NT2/D1 (cell line): ENCODE measurements at regions not wholly inside any gene's neighbourhood (a gene's known extent, or its start where the extent isn't known, plus 50 kb on each side); places are given as distances from the start of the nearest gene placed in this dataset.

Experiments used
- DNase-seq: peaks from one replicate; pipeline ENCODE4 v3.0.0-alpha.2; 2011; ENCODE audit warnings: low read depth, low spot score
- H3K27me3 ChIP-seq: 2 replicates; pipeline ENCODE4 v1.6.0; 2011; ENCODE audit warnings: mild to moderate bottlenecking; ENCODE audit not compliant: insufficient read length, insufficient read depth
- H3K36me3 ChIP-seq: 2 replicates; pipeline ENCODE4 v1.6.1; 2011; ENCODE audit warnings: mild to moderate bottlenecking, low read length, mixed read lengths; ENCODE audit not compliant: insufficient read depth, insufficient read length
- H3K4me1 ChIP-seq: 2 replicates; pipeline ENCODE4 v1.5.1; 2011; ENCODE audit not compliant: insufficient read depth, insufficient read length
- H3K4me3 ChIP-seq: 2 replicates; pipeline ENCODE4 v1.5.1; 2011; ENCODE audit warnings: low read depth; ENCODE audit not compliant: insufficient read length
- H3K9ac ChIP-seq: 2 replicates; pipeline ENCODE4 v1.6.0; 2011; ENCODE audit warnings: low read depth; ENCODE audit not compliant: insufficient read length
- H3K9me3 ChIP-seq: 2 replicates; pipeline ENCODE4 v1.5.1; 2011; ENCODE audit warnings: mild to moderate bottlenecking, low read length; ENCODE audit not compliant: insufficient read depth
- SUZ12 ChIP-seq: IDR thresholded peaks from 2 replicates; pipeline ENCODE4 v1.6.1; 2011; ENCODE audit not compliant: insufficient read length, insufficient read depth; ENCODE audit errors: extremely low read depth
- YY1 ChIP-seq: IDR thresholded peaks from 2 replicates; pipeline ENCODE4 v1.6.1; 2011; ENCODE audit not compliant: insufficient read length, insufficient read depth
- ZNF274 ChIP-seq: IDR thresholded peaks from 2 replicates; pipeline ENCODE4 v1.6.1; 2011; ENCODE audit warnings: mild to moderate bottlenecking, low read depth, low read length

DNA sequence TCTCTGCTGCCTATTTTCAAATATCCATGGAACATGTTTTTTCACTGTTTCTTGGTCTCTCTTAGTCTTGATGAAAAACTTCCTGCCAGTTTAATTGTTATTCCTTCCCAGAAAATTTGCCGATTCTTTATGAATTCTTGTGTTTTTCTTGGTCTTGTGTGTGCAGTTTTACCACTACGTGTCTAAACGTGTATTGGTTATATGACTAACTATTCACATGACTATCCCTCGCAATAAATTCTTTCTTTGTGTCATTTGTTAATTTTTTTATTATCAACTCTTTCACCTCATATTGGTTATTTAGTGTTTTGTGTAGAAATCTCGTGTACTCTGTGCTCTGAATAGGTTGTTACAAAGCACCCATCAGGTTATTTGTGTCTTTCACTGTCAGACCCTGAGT is 315.4 kb downstream of the HAO1 start:
- H3K9me3 ChIP-seq, result peaks cover 6% of the 10 kb centered on the region; the same call in 1 of the 2 replicates
- H3K27me3 ChIP-seq, result no peaks in the 10 kb centered on the region
- H3K4me1 ChIP-seq, result no peaks in the 10 kb centered on the region
- no peak for DNase-seq
- H3K4me3 ChIP-seq, result no peak overlapping the region
- TF ChIP-seq SUZ12, result no peak
- TF ChIP-seq ZNF274, result no peak
- TF ChIP-seq YY1, result no peak
- no peaks in the 10 kb centered on the region for H3K36me3 ChIP-seq
- no peak overlapping the region for H3K9ac ChIP-seq

DNA sequence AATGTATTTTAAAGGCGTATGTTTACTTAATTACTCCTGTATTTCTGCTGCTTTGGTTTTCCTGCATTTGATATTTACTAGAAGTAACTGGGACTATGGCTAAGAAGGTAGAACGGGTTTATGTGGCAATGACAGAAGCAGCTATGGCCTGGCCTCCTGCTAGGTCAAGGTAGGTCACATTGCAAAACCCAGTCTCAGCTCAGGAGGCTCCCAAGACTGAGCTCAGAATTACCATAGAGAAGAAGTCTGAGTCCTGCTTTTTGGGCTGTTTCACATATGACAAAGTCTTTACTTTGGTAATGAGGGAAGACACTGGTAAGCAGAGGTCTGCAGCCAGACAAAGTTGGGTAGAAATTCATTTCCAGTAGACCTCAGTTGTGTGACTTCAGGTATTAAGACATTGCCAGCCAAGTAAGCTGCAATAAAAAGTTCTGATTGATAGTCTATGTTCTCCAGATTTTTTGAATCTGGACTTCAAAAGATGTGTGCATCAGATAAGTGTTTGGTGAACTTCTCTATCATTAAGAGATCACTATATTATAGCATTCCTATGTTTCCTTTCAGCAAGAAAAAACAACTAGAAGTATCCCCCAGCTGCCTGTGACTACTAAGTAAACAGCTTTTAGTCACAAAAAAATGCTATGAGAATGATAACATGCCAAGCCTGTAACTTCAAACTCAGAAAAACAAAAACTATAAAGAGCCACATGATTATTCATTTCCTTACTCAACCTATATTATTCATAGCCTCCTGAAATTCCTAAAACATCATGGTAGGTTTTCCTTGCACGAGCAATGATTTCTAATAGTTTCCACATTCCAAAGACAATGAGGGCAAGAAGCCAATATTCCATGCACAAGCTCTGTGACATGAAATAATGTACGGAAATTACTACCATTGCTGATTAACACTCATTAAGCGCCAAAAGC is 312.3 kb downstream of the HAO1 start:
- H3K4me3 ChIP-seq, result no peak overlapping the region
- no peaks in the 10 kb centered on the region for H3K36me3 ChIP-seq
- no peaks in the 10 kb centered on the region for H3K27me3 ChIP-seq
- H3K9ac ChIP-seq, result no peak overlapping the region
- no peak for TF ChIP-seq SUZ12
- no peak for TF ChIP-seq YY1
- no peak for TF ChIP-seq ZNF274
- no peaks in the 10 kb centered on the region for H3K9me3 ChIP-seq
- no peak for DNase-seq
- H3K4me1 ChIP-seq, result no peaks in the 10 kb centered on the region

DNA sequence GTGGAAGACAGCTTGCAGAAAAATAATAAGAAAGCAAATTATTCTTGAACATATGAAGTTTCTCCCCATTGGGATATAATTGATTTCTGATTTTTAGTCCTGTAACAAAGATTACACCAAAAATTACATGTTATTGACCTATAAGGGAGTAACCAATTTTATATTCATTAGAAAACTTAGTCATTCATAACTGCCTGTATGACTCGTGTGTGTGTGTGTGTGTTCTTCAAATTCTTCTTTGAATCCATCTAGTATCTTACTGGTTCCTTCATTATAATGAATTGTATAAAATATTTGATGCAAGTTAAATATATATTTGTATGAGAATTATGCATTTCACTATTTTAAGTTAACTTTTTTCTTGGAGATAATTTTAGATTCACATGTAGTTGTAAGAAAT is 310.4 kb downstream of the HAO1 start:
- DNase-seq, result no peak
- no peaks in the 10 kb centered on the region for H3K4me1 ChIP-seq
- H3K9ac ChIP-seq, result no peak overlapping the region
- H3K9me3 ChIP-seq, result no peaks in the 10 kb centered on the region
- TF ChIP-seq ZNF274 (no peak), SUZ12 (no peak), YY1 (no peak)
- H3K36me3 ChIP-seq, result no peaks in the 10 kb centered on the region
- H3K27me3 ChIP-seq, result no peaks in the 10 kb centered on the region
- H3K4me3 ChIP-seq, result no peak overlapping the region

DNA sequence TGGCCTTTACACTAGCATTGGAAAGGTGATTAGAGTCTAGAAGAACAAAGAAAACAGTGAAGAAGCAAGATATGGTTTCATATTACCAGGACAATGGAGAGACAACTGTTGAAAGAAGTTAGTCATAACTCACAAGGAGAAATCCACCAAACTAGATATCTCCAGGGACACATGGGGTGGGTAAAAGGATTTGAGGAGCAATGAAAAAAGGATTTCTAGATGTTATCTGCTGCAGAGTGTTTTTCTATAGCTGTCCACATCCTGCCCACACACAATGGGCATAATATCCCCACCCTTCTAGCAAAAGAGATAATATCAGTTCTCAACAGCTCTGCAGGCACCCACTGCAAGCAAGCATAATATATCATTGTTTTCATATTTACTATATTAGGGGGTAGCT is 303.1 kb downstream of the HAO1 start:
- H3K9ac ChIP-seq, result no peak overlapping the region
- no peaks in the 10 kb centered on the region for H3K36me3 ChIP-seq
- no peak overlapping the region for H3K4me3 ChIP-seq
- no peak for DNase-seq
- no peaks in the 10 kb centered on the region for H3K9me3 ChIP-seq
- no peak for TF ChIP-seq ZNF274
- no peak for TF ChIP-seq YY1
- no peak for TF ChIP-seq SUZ12
- H3K4me1 ChIP-seq, result no peaks in the 10 kb centered on the region
- H3K27me3 ChIP-seq, result no peaks in the 10 kb centered on the region

DNA sequence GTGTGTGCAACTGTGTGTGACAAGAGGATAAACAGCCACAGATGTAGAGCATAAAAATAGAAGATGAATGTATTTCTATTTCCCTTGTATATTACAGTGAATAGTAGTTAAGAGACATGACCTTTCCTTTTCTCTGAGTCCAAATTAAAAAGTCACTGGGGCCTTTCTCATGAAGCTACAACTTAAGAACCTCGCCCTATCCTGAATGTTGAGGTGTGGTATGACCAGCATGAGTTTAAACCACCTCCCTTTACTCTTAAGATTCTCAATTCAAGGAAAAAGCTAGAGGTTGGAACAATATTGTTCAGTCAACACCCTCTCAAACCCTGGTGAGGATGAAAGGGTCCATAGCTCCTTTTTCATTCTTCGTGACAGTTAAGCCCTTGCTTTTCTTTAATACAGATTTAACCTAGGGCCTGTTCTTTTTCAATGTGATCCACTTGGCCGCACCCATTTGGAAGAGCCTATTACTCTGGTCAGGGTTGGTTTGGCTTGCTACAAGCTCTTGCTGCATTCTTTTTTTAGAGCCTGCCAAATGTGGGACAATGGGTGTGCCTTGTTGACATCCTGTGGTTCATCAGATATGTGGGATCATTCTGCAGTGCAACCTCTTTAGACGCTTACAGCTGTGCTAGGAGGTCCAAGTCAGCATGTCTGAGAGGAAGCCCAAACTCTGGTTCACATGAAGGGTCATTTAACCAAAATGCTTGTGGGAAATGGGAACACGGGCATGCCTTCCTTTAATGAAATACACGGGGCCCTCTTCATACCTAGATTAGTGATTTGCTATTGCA is 290.0 kb downstream of the HAO1 start:
- Histone ChIP-seq H3K4me3 (no peak overlapping the region), H3K9ac (no peak overlapping the region), H3K9me3 (peaks cover 4% of the 10 kb centered on the region; the same call in 1 of the 2 replicates), H3K36me3 (no peaks in the 10 kb centered on the region), H3K4me1 (no peaks in the 10 kb centered on the region), H3K27me3 (no peaks in the 10 kb centered on the region)
- no peak for TF ChIP-seq SUZ12
- no peak for TF ChIP-seq YY1
- no peak for TF ChIP-seq ZNF274
- no peak for DNase-seq

DNA sequence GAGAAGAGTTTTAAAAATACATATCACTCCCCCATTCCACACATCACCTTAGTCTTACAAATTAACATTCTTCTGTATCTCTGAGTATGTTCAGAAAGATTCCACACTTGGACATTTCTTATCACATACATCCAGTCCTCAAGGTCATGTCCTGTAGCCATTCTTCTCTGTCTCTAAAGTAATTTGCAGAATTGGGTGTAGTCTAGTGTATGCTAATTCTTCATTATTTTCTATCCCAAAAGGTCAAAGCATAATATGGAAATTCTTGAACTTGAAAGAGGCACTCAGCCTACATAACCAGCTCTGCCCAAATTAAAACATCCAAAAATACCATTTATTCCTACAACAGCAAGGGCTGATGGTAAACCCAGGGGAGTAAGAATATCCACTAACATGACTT is 286.0 kb downstream of the HAO1 start:
- TF ChIP-seq YY1 (no peak), ZNF274 (no peak), SUZ12 (no peak)
- H3K9me3 ChIP-seq, result no peaks in the 10 kb centered on the region
- no peaks in the 10 kb centered on the region for H3K36me3 ChIP-seq
- H3K27me3 ChIP-seq, result no peaks in the 10 kb centered on the region
- H3K9ac ChIP-seq, result no peak overlapping the region
- H3K4me1 ChIP-seq, result no peaks in the 10 kb centered on the region
- no peak overlapping the region for H3K4me3 ChIP-seq
- DNase-seq, result no peak
